Lung (tissue), 11 donors: ENCODE measurements at regions not wholly inside any gene's neighbourhood (a gene's known extent, or its start where the extent isn't known, plus 50 kb on each side); places are given as distances from the start of the nearest gene placed in this dataset.

ENCODE experiments used
- ATAC-seq: fragments of 200-7000 bp; cut with Tn5 transposase; one replicate; pipeline ENCODE4 v1.9.1; 2020; ENCODE audit warnings: moderate number of reproducible peaks; ENCODE audit not compliant: insufficient read depth, low FRiP score
- DNase-seq, 3 donors: peaks; one replicate each; pipeline ENCODE4 v3.0.0-alpha.2; 2013 to 2017
- H3K27ac ChIP-seq, 2 donors: one replicate each; pipeline ENCODE4 v1.5.1; 2013; ENCODE audit warnings: mild to moderate bottlenecking in 2 of 2, moderate library complexity in 2 of 2, control low read depth in 1 of 2, inconsistent platforms in 1 of 2, low read depth in 1 of 2, low read length in 1 of 2
- H3K27me3 ChIP-seq, 3 donors: one replicate each; pipeline ENCODE4 v1.5.1; 2013; ENCODE audit warnings: low read length in 2 of 3; ENCODE audit not compliant: control insufficient read depth in 3 of 3, insufficient read depth in 3 of 3
- H3K36me3 ChIP-seq, 4 donors: one replicate each; pipeline ENCODE4 v1.5.1; 2013; ENCODE audit warnings: low read length in 4 of 4, mild to moderate bottlenecking in 1 of 4, moderate library complexity in 1 of 4; ENCODE audit not compliant: control insufficient read depth in 4 of 4, insufficient read depth in 4 of 4
- H3K4me1 ChIP-seq, 5 donors: one replicate each; pipeline ENCODE4 v1.5.1; 2013; ENCODE audit warnings: low read length in 5 of 5, mild to moderate bottlenecking in 2 of 5, moderate library complexity in 1 of 5; ENCODE audit not compliant: control insufficient read depth in 5 of 5, insufficient read depth in 5 of 5
- H3K4me3 ChIP-seq: one replicate; pipeline ENCODE4 v1.5.1; 2013; ENCODE audit warnings: mild to moderate bottlenecking, control low read depth, moderate library complexity
- H3K9ac ChIP-seq, 2 donors: one replicate each; pipeline ENCODE4 v1.5.1; 2013; ENCODE audit warnings: low read length in 2 of 2, control low read depth in 1 of 2; ENCODE audit not compliant: insufficient read depth in 1 of 2
- H3K9me3 ChIP-seq, 4 donors: one replicate each; pipeline ENCODE4 v1.5.1; 2013; ENCODE audit warnings: low read length in 3 of 4, mild to moderate bottlenecking in 1 of 4, moderate library complexity in 1 of 4; ENCODE audit not compliant: control insufficient read depth in 4 of 4, insufficient read depth in 3 of 4
- CTCF ChIP-seq: IDR thresholded peaks from 2 replicates; pipeline ENCODE4 v1.5.1; 2012; ENCODE audit warnings: mild to moderate bottlenecking; ENCODE audit errors: control extremely low read depth, extremely low read depth
- WGBS, 2 donors: extraction: QIAGEN DNeasy Blood & Tissue Kit; methylation state at CpG; one replicate each; pipeline ENCODE4 v1.1.7; 2013; 5-methylcytosine and 5-hydroxymethylcytosine counted together
- donor health status: control.
- donor health status: control.
- donor health status: Bipolar disorder and iron deficiency.
- donor health status: healthy.
- donor health status: DM: yes; HTN: yes; CAD: no.

GRCh38 chr3:178272841-178273240 is 263.4 kb upstream of the KCNMB2 start:
- Histone ChIP-seq H3K27ac (no peak overlapping the region), H3K9me3 (no peaks in the 10 kb centered on the region), H3K9ac (no peak overlapping the region), H3K4me3 (no peak overlapping the region), H3K4me1 (no peaks in the 10 kb centered on the region), H3K27me3 (no peaks in the 10 kb centered on the region), H3K36me3 (no peaks in the 10 kb centered on the region)
- no peak for DNase-seq
- TF ChIP-seq CTCF, result no peak
- no peak for ATAC-seq
- WGBS, 2 donors, result 91 to 92% methylated on average over 3 of the region's 3 CpGs

GRCh38 chr3:178274711-178275110 is 261.5 kb upstream of the KCNMB2 start:
- Histone ChIP-seq H3K9ac (no peak overlapping the region), H3K27ac (no peak overlapping the region), H3K27me3 (no peaks in the 10 kb centered on the region), H3K36me3 (no peaks in the 10 kb centered on the region), H3K9me3 (peaks cover 0 to 10% (median 4%) of the 10 kb centered on the region in 4 donors), H3K4me3 (no peak overlapping the region), H3K4me1 (no peaks in the 10 kb centered on the region)
- 69 to 72% methylated on average over 4 of the region's 4 CpGs for WGBS, 2 donors
- TF ChIP-seq CTCF, result no peak
- DNase-seq (no peak), ATAC-seq (no peak)

- H3K4me3 ChIP-seq, result no peak overlapping the region
- no peak overlapping the region for H3K27ac ChIP-seq
- no peaks in the 10 kb centered on the region for H3K4me1 ChIP-seq
- no peak for DNase-seq
- H3K36me3 ChIP-seq, result no peaks in the 10 kb centered on the region
- peaks cover 0 to 13% (median 6%) of the 10 kb centered on the region in 4 donors for H3K9me3 ChIP-seq
- no peak for TF ChIP-seq CTCF
- no peaks in the 10 kb centered on the region for H3K27me3 ChIP-seq
- H3K9ac ChIP-seq, result no peak overlapping the region
- ATAC-seq, result no peak
Observed at GRCh38 chr3:178275311-178275710, 260.9 kb upstream of the KCNMB2 start.

- DNase-seq, result no peak
- H3K9me3 ChIP-seq, result peaks cover 0 to 13% (median 6%) of the 10 kb centered on the region in 4 donors
- H3K27me3 ChIP-seq, result no peaks in the 10 kb centered on the region
Observed at GRCh38 chr3:178275793-178276192, 260.4 kb upstream of the KCNMB2 start.

More at GRCh38 chr3:178275793-178276192, 260.4 kb upstream of the KCNMB2 start:
- H3K36me3 ChIP-seq, result no peaks in the 10 kb centered on the region
- WGBS, 2 donors, result 73 to 84% methylated on average over 2 of the region's 2 CpGs
- no peak overlapping the region for H3K9ac ChIP-seq
- no peaks in the 10 kb centered on the region for H3K4me1 ChIP-seq
- no peak for ATAC-seq
- no peak for TF ChIP-seq CTCF
- H3K27ac ChIP-seq, result no peak overlapping the region
- H3K4me3 ChIP-seq, result no peak overlapping the region
